HG03039 (cell line): ENCODE measurements at regions not wholly inside any gene's neighbourhood (a gene's known extent, or its start where the extent isn't known, plus 50 kb on each side); places are given as distances from the start of the nearest gene placed in this dataset.

Experiments
- ATAC-seq: cut with Tn5 transposase; IDR thresholded peaks from one replicate; pipeline ENCODE4 v1.9.1; 2021; ENCODE audit warnings: mild to moderate bottlenecking, moderate library complexity; ENCODE audit not compliant: unreplicated experiment

GRCh38 chr15:100718075-100718980 is 115.9 kb downstream of the ASB7 start:
- ATAC-seq, result no peak

- no peak for ATAC-seq
Observed at GRCh38 chr15:100720406-100720967, 118.1 kb downstream of the ASB7 start.

- no peak for ATAC-seq
Observed at GRCh38 chr15:100721758-100722550, 119.6 kb downstream of the ASB7 start.

- ATAC-seq, result no peak
Observed at GRCh38 chr15:100722551-100723314, 120.3 kb downstream of the ASB7 start.

- ATAC-seq, result no peak
Observed at GRCh38 chr15:100723315-100723801, 121.0 kb downstream of the ASB7 start.

- ATAC-seq, result no peak
Observed at GRCh38 chr15:100725121-100726069, 123.0 kb downstream of the ASB7 start.

- no peak for ATAC-seq
Observed at GRCh38 chr15:100726070-100726420, 123.7 kb downstream of the ASB7 start.

- ATAC-seq, result no peak
Observed at GRCh38 chr15:100726421-100727190, 124.2 kb downstream of the ASB7 start.

- ATAC-seq, result no peak
Observed at GRCh38 chr15:100727291-100727851, 125.0 kb downstream of the ASB7 start.

- no peak for ATAC-seq
Observed at GRCh38 chr15:100728371-100729201, 126.2 kb downstream of the ASB7 start.

GRCh38 chr15:100729461-100729860 is 127.1 kb downstream of the ASB7 start:
- ATAC-seq, result no peak

- ATAC-seq, result no peak
Observed at GRCh38 chr15:100730129-100730528, 127.7 kb downstream of the ASB7 start.

GRCh38 chr15:100730655-100731266 is 128.4 kb downstream of the ASB7 start:
- no peak for ATAC-seq

GRCh38 chr15:100731267-100732152 is 129.1 kb downstream of the ASB7 start:
- no peak for ATAC-seq

GRCh38 chr15:100732211-100733055 is 130.0 kb downstream of the ASB7 start:
- ATAC-seq, result no peak
